Neural cell (in vitro differentiated cells): ENCODE measurements at regions not wholly inside any gene's neighbourhood (a gene's known extent, or its start where the extent isn't known, plus 50 kb on each side); places are given as distances from the start of the nearest gene placed in this dataset.

Experiments
- H2AFZ ChIP-seq: fragments of 200-600, 300-800 bp; sonication (generic), shearing (Covaris generic); 2 replicates; pipeline ENCODE4 v1.6.0; 2014; ENCODE audit warnings: low read depth, mild to moderate bottlenecking, antibody characterized with exemption, low read length, moderate library complexity
- H3F3A ChIP-seq: fragments of 200-600 bp; shearing (Covaris generic); 2 replicates; pipeline ENCODE4 v1.6.1; 2016; ENCODE audit warnings: mild to moderate bottlenecking, moderate library complexity, mixed read lengths, antibody characterized with exemption, low read length; ENCODE audit not compliant: insufficient read depth, poor library complexity, severe bottlenecking
- H3K27ac ChIP-seq: fragments of 200-600, 300-800 bp; sonication (generic), shearing (Covaris generic); 2 replicates; pipeline ENCODE4 v1.5.1; 2014; ENCODE audit warnings: mild to moderate bottlenecking, low read length, moderate library complexity
- H3K27me3 ChIP-seq: fragments of 300-800, 200-600 bp; sonication (generic), shearing (Covaris generic); 2 replicates; pipeline ENCODE4 v1.6.0; 2014; ENCODE audit warnings: mild to moderate bottlenecking, low read depth, low read length, moderate library complexity; ENCODE audit not compliant: insufficient read depth
- H3K36me3 ChIP-seq: fragments of 300-800, 200-600 bp; sonication (generic), shearing (Covaris generic); 2 replicates; pipeline ENCODE4 v1.5.1; 2014; ENCODE audit warnings: mild to moderate bottlenecking, antibody characterized with exemption, low read length, moderate library complexity; ENCODE audit not compliant: insufficient read depth
- H3K4me2 ChIP-seq: fragments of 300-800, 200-600 bp; sonication (generic), shearing (Covaris generic); 2 replicates; pipeline ENCODE4 v1.6.0; 2014; ENCODE audit warnings: mild to moderate bottlenecking, low read length
- H3K4me3 ChIP-seq: fragments of 300-800, 200-600 bp; sonication (generic), shearing (Covaris generic); 2 replicates; pipeline ENCODE4 v1.5.1; 2014; ENCODE audit warnings: mild to moderate bottlenecking, low read length, moderate library complexity
- H3K79me2 ChIP-seq: fragments of 200-600 bp; shearing (Covaris generic); replicated peaks from 2 replicates; pipeline ENCODE4 v1.6.0; 2014; ENCODE audit warnings: mild to moderate bottlenecking, low read length, moderate library complexity; ENCODE audit not compliant: insufficient read depth
- H3K9ac ChIP-seq: fragments of 300-800, 200-600 bp; sonication (generic), shearing (Covaris generic); 2 replicates; pipeline ENCODE4 v1.6.1; 2016; ENCODE audit warnings: mild to moderate bottlenecking, low read length, mixed read lengths
- H3K9me2 ChIP-seq: fragments of 200-600 bp; shearing (Covaris generic); 2 replicates; pipeline ENCODE4 v1.6.1; 2016; ENCODE audit warnings: mild to moderate bottlenecking, low read length, mixed read lengths; ENCODE audit not compliant: insufficient read depth
- H3K9me3 ChIP-seq: fragments of 200-600, 300-800 bp; sonication (generic), shearing (Covaris generic); 2 replicates; pipeline ENCODE4 v1.6.1; 2016; ENCODE audit warnings: mild to moderate bottlenecking, mixed run types, low read length, moderate library complexity, mixed read lengths
- H4K20me1 ChIP-seq: fragments of 200-600 bp; shearing (Covaris generic); 2 replicates; pipeline ENCODE4 v1.6.1; 2016; ENCODE audit warnings: mild to moderate bottlenecking, mixed run types; ENCODE audit not compliant: insufficient read depth
- EP300 ChIP-seq: fragments of 450-650 bp; conservative IDR thresholded peaks from 2 replicates; pipeline ENCODE4 v1.6.1; 2014; ENCODE audit warnings: antibody characterized with exemption, mild to moderate bottlenecking, moderate library complexity; ENCODE audit not compliant: poor library complexity, severe bottlenecking
- EZH2 ChIP-seq: fragments of 200-600, 300-800 bp; shearing (Covaris generic), sonication (generic); IDR thresholded peaks from 2 replicates; pipeline ENCODE4 v1.6.1; 2014; ENCODE audit warnings: antibody characterized with exemption, low read length, borderline replicate concordance, mild to moderate bottlenecking; ENCODE audit not compliant: insufficient read depth, poor library complexity, severe bottlenecking
- MXI1 ChIP-seq: fragments of 450-650 bp; conservative IDR thresholded peaks from 2 replicates; pipeline ENCODE4 v1.6.1; 2014; ENCODE audit warnings: antibody characterized with exemption, mild to moderate bottlenecking; ENCODE audit not compliant: poor library complexity, severe bottlenecking
- POLR2AphosphoS5 ChIP-seq: IDR thresholded peaks from 2 replicates; pipeline ENCODE4 v1.6.1; 2012
- RAD21 ChIP-seq: fragments of 450-650 bp; conservative IDR thresholded peaks from 2 replicates; pipeline ENCODE4 v1.6.1; 2014; ENCODE audit warnings: antibody characterized with exemption, mild to moderate bottlenecking, moderate library complexity
- SMC3 ChIP-seq: fragments of 450-650 bp; conservative IDR thresholded peaks from 2 replicates; pipeline ENCODE4 v1.6.1; 2014; ENCODE audit warnings: antibody characterized with exemption, mild to moderate bottlenecking, moderate library complexity; ENCODE audit not compliant: poor library complexity
- TAF1 ChIP-seq: IDR thresholded peaks from 2 replicates; pipeline ENCODE4 v1.6.1; 2012; ENCODE audit warnings: low read depth
- TF ChIP-seq, protein P1 (sequence below): IDR thresholded peaks from 2 replicates; pipeline ENCODE4 v1.6.1; 2012; ENCODE audit warnings: borderline replicate concordance
- TF ChIP-seq, protein P2 (sequence below): fragments of 450-650 bp; IDR thresholded peaks from 2 replicates; pipeline ENCODE4 v1.5.1; 2014; ENCODE audit warnings: antibody characterized with exemption, mild to moderate bottlenecking, moderate library complexity; ENCODE audit not compliant: poor library complexity, severe bottlenecking

DNA sequence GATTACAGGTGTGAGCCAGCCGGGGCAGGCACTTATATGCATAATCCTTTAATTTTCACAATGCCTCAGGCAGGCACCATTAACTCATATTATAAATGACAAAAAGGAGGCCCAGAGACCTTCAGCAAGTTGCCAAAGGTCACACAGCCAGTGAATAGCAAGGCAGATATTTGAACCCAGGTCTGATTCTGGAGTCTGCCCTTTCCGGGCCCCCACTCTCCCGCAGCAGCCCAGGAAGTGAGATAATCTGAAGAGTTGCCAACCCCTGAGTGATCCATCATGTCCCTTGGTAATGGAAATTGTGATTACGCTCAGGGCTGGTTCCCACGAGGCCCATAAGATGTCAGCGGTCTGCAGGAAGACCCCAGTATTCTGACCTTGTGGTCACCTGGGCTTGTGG lies 95.3 kb upstream of the MED13L start:
- no peak overlapping the region for H3K9ac ChIP-seq
- H3K27ac ChIP-seq: no peak overlapping the region
- H3K36me3 ChIP-seq: no peaks in the 10 kb centered on the region
- no peaks in the 10 kb centered on the region for H3K9me3 ChIP-seq
- H3K79me2 ChIP-seq: no peaks in the 10 kb centered on the region
- no peaks in the 10 kb centered on the region for H3K27me3 ChIP-seq
- no peak overlapping the region for H2AFZ ChIP-seq
- H3K4me2 ChIP-seq: no peak overlapping the region
- no peaks in the 10 kb centered on the region for H3F3A ChIP-seq
- no peaks in the 10 kb centered on the region for H4K20me1 ChIP-seq
- TF ChIP-seq EP300 (no peak), MXI1 (no peak), POLR2AphosphoS5 (no peak), EZH2 (no peak), TAF1 (no peak), SMC3 (no peak), RAD21 (no peak)
- TF ChIP-seq, protein P1, sequence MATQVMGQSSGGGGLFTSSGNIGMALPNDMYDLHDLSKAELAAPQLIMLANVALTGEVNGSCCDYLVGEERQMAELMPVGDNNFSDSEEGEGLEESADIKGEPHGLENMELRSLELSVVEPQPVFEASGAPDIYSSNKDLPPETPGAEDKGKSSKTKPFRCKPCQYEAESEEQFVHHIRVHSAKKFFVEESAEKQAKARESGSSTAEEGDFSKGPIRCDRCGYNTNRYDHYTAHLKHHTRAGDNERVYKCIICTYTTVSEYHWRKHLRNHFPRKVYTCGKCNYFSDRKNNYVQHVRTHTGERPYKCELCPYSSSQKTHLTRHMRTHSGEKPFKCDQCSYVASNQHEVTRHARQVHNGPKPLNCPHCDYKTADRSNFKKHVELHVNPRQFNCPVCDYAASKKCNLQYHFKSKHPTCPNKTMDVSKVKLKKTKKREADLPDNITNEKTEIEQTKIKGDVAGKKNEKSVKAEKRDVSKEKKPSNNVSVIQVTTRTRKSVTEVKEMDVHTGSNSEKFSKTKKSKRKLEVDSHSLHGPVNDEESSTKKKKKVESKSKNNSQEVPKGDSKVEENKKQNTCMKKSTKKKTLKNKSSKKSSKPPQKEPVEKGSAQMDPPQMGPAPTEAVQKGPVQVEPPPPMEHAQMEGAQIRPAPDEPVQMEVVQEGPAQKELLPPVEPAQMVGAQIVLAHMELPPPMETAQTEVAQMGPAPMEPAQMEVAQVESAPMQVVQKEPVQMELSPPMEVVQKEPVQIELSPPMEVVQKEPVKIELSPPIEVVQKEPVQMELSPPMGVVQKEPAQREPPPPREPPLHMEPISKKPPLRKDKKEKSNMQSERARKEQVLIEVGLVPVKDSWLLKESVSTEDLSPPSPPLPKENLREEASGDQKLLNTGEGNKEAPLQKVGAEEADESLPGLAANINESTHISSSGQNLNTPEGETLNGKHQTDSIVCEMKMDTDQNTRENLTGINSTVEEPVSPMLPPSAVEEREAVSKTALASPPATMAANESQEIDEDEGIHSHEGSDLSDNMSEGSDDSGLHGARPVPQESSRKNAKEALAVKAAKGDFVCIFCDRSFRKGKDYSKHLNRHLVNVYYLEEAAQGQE: no peak
- TF ChIP-seq, protein P2, sequence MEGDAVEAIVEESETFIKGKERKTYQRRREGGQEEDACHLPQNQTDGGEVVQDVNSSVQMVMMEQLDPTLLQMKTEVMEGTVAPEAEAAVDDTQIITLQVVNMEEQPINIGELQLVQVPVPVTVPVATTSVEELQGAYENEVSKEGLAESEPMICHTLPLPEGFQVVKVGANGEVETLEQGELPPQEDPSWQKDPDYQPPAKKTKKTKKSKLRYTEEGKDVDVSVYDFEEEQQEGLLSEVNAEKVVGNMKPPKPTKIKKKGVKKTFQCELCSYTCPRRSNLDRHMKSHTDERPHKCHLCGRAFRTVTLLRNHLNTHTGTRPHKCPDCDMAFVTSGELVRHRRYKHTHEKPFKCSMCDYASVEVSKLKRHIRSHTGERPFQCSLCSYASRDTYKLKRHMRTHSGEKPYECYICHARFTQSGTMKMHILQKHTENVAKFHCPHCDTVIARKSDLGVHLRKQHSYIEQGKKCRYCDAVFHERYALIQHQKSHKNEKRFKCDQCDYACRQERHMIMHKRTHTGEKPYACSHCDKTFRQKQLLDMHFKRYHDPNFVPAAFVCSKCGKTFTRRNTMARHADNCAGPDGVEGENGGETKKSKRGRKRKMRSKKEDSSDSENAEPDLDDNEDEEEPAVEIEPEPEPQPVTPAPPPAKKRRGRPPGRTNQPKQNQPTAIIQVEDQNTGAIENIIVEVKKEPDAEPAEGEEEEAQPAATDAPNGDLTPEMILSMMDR: no peak
- H3K4me3 ChIP-seq: no peak overlapping the region
- H3K9me2 ChIP-seq: no peaks in the 10 kb centered on the region

DNA sequence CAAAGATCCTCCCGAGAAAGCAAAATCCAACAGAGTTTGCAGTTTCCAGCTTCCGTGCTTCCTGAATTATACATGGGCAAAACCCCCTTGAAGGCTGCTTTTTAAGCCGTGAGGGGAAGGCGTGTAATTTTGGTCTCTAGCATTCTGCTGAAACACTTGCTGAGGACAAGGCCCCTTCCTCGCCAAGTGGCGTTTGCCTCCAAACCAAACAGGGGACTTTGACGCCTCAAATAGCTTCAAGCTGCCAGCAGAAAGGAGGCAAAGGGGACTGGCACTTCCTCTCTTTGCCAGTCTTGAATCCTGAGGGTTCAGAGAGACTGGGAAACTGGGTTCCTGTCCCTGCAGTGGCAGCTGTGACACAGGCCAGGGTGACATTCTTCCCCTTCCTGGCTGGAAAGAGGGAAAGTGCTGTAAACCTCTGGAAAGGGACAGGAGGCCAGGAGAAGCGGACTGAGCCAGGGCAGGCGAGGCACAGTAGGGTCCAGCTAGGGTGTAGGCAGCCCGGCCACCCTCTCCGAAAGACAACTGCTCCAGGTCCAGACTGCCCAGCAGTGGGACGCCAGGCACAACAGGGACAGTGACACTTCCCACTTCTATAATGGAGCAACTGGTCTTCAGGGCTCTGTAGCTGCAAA lies 96.2 kb upstream of the MED13L start:
- Histone ChIP-seq H3K9me3 (no peaks in the 10 kb centered on the region), H3K36me3 (no peaks in the 10 kb centered on the region), H3F3A (no peaks in the 10 kb centered on the region), H3K9ac (no peak overlapping the region), H2AFZ (no peak overlapping the region), H4K20me1 (no peaks in the 10 kb centered on the region), H3K4me2 (no peak overlapping the region), H3K27ac (no peak overlapping the region), H3K27me3 (no peaks in the 10 kb centered on the region), H3K79me2 (no peaks in the 10 kb centered on the region), H3K9me2 (no peaks in the 10 kb centered on the region), H3K4me3 (no peak overlapping the region)
- TF ChIP-seq EP300: no peak
- no peak for TF ChIP-seq RAD21
- TF ChIP-seq, protein P2: no peak
- TF ChIP-seq, protein P1: no peak
- no peak for TF ChIP-seq POLR2AphosphoS5
- no peak for TF ChIP-seq TAF1
- TF ChIP-seq MXI1: no peak
- no peak for TF ChIP-seq SMC3
- no peak for TF ChIP-seq EZH2
